ENCODE measurements at regions not wholly inside any gene's neighbourhood (a gene's known extent, or its start where the extent isn't known, plus 50 kb on each side); places are given as distances from the start of the nearest gene placed in this dataset.

DNA sequence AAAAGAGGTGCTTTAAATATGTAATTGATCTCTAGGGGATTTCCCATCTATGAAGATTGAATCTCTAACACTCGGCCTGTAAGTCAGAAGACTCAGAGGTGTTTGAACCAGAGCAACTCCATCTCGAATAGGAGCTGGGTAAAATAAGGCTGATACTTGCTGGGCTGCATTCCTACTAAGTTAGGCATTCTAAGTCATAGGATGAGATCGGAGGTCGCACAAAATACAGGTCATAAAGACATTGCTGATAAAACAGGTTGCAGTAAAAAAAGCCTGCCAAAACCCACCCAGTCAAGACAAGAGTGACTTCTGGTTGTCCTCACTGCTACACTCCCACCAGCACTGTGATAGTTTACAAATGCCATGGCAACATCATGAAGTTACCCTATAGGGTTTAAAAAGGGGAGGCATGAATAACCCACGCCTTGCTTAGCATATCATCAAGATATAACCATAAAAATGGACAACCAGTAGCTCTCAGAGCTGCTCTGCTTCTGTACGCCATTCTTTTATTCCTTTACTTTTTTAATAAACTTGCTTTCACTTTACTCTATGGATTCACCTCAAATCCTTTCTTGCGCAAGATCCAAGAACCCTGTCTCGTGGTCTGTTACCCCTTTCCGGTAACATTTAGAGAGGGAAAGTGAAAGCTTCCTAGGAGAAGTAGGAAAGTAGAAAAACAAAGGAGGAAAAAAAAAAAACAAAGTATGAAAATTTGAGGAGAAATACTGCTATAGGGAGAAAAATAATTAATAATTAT, 129.7 kb upstream of the PHACTR1 start:
- Histone ChIP-seq H3K9me3 (no peaks in the 10 kb centered on the region), H3K4me1 (peaks cover 0 to 18% (median 3%) of the 10 kb centered on the region in 4 donors), H3K27ac (no peak overlapping the region), H3K4me3 (no peak overlapping the region), H3K36me3 (no peaks in the 10 kb centered on the region), H3K27me3 (no peaks in the 10 kb centered on the region)
- TF ChIP-seq, protein P1, sequence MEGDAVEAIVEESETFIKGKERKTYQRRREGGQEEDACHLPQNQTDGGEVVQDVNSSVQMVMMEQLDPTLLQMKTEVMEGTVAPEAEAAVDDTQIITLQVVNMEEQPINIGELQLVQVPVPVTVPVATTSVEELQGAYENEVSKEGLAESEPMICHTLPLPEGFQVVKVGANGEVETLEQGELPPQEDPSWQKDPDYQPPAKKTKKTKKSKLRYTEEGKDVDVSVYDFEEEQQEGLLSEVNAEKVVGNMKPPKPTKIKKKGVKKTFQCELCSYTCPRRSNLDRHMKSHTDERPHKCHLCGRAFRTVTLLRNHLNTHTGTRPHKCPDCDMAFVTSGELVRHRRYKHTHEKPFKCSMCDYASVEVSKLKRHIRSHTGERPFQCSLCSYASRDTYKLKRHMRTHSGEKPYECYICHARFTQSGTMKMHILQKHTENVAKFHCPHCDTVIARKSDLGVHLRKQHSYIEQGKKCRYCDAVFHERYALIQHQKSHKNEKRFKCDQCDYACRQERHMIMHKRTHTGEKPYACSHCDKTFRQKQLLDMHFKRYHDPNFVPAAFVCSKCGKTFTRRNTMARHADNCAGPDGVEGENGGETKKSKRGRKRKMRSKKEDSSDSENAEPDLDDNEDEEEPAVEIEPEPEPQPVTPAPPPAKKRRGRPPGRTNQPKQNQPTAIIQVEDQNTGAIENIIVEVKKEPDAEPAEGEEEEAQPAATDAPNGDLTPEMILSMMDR (IDR thresholded peaks at IDR 0.05), result no peak
- intact Hi-C loops (cut with DNase I; ENCODE audit: low total_unique reads), result no loop called here
- DNase-seq, result no peak

DNA sequence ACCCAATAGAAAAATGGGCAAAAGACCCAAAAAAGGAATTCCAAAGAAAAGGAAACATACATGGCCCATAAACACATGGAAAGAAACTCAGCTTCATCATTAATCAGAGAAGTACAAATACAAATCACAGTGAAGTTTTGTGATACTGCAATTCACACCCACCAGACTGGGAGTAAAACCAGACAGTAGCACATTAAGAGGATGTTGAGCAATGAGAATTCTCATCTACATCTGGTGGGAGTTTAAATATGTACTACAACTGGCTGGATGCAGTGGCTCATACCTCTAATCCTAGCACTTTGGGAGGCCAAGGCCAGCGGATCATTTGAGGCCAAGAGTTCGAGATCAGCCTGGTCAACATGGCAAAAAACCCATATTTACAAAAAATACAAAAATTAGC, 125.7 kb upstream of the PHACTR1 start:
- intact Hi-C loops (cut with DNase I; ENCODE audit: low total_unique reads), result no loop called here
- H3K27ac ChIP-seq, result no peak overlapping the region
- H3K4me3 ChIP-seq, result no peak overlapping the region
- no peak for DNase-seq
- H3K9me3 ChIP-seq, result no peaks in the 10 kb centered on the region
- no peaks in the 10 kb centered on the region for H3K27me3 ChIP-seq
- TF ChIP-seq, protein P1 (IDR thresholded peaks at IDR 0.05), result no peak
- peaks cover 0 to 32% (median 6%) of the 10 kb centered on the region in 4 donors for H3K4me1 ChIP-seq
- no peaks in the 10 kb centered on the region for H3K36me3 ChIP-seq

DNA sequence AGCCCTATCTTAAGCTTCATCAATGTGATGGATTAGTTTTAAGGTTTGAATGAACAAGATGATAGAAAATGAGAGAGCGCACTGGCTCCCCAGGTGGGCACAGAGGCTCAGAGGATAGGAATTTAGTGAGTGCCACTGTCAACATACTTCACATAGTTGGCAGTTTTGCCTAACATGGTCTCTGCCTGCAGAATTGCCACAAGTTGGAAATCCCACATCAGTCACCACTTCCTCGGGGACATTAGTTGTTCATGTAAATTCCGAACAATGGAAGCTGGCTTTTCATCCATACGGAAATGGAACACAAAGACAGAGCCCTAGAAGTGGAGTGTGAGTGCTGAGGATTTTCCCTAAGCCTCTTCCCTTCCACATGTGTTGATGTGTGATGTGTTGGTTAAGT, 123.9 kb upstream of the PHACTR1 start:
- Histone ChIP-seq H3K9me3 (no peaks in the 10 kb centered on the region), H3K27ac (no peak overlapping the region), H3K27me3 (no peaks in the 10 kb centered on the region), H3K4me1 (peaks cover 0 to 30% (median 6%) of the 10 kb centered on the region in 4 donors), H3K4me3 (no peak overlapping the region), H3K36me3 (no peaks in the 10 kb centered on the region)
- intact Hi-C loops (cut with DNase I; ENCODE audit: low total_unique reads), result no loop called here
- no peak for DNase-seq
- TF ChIP-seq, protein P1 (IDR thresholded peaks at IDR 0.05), result no peak

DNA sequence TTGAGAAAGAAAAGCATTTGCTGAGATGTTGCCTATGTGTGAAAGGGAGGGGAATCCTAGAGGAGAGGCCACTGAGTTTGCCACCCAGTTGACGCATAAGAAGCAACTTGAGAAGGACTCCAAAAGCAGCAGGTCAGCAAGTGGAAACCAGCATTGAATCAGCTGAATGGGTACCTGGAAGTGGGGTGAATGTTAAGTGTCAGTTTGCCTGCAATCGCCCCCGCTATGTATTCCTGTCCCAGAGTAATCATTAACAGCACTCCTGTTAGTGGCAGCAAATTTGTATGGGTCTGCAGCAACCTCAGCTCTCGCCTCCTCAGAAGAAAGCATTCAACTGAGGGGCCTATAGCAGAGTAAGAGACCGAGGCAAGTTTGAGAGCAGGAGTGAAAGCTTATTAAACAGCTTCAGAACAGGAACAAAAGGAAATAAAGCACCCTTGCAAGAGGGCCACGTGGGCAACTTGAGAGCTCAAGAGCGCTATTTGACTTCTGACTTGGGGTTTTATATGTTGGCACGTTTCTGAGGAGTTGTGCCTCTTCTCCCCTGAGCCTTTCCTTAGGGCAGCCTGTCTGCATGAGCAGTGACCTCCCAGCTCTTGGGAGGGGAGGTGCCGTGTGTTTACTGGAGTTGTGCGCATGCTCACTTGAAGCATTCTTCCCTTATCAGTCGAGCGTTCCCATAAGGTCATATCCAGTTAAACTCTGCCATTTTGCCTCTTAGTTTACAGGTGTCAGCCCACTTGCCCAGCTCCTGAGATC, 122.6 kb upstream of the PHACTR1 start:
- peaks cover 0 to 19% (median 4%) of the 10 kb centered on the region in 4 donors for H3K4me1 ChIP-seq
- H3K36me3 ChIP-seq, result no peaks in the 10 kb centered on the region
- TF ChIP-seq, protein P1 (IDR thresholded peaks at IDR 0.05), result no peak
- intact Hi-C loops (cut with DNase I; ENCODE audit: low total_unique reads), result no loop called here
- H3K4me3 ChIP-seq, result no peak overlapping the region
- no peaks in the 10 kb centered on the region for H3K9me3 ChIP-seq
- no peak for DNase-seq
- H3K27ac ChIP-seq, result no peak overlapping the region
- no peaks in the 10 kb centered on the region for H3K27me3 ChIP-seq

DNA sequence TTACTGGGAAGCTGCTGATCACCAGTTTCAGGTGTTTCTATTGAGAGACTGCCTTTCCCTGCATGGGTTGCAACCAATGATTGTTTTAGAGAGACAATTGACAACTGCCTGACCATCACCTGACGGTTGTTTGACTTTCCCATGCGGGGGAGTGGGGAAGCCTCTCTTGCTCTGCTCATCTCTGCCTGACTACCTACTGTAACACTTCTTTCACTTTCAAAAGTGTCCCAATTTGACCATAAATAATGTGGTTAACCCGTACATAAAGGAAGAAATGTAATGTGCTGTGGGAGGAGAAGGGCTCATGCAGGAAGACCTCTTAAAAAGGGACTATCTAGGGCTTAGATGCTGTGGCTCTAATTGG, 122.1 kb upstream of the PHACTR1 start:
- intact Hi-C loops (cut with DNase I; ENCODE audit: low total_unique reads), result no loop called here
- Histone ChIP-seq H3K36me3 (no peaks in the 10 kb centered on the region), H3K4me3 (no peak overlapping the region), H3K4me1 (peaks cover 0 to 14% (median 3%) of the 10 kb centered on the region in 4 donors), H3K9me3 (no peaks in the 10 kb centered on the region), H3K27ac (no peak overlapping the region), H3K27me3 (no peaks in the 10 kb centered on the region)
- no peak for DNase-seq
- TF ChIP-seq, protein P1 (IDR thresholded peaks at IDR 0.05), result no peak
